Lower leg skin (tissue), 3 donors: ENCODE measurements at regions not wholly inside any gene's neighbourhood (a gene's known extent, or its start where the extent isn't known, plus 50 kb on each side); places are given as distances from the start of the nearest gene placed in this dataset.

Experiments used
- CTCF ChIP-seq, 3 donors: fragments of 450-650 bp; IDR thresholded peaks; one replicate each; pipeline ENCODE4 v1.5.1; 2016; ENCODE audit warnings: antibody characterized with exemption in 3 of 3, mild to moderate bottlenecking in 3 of 3, moderate library complexity in 2 of 3
- POLR2A ChIP-seq, 2 donors: fragments of 450-650 bp; IDR thresholded peaks; one replicate each; pipeline ENCODE4 v1.6.1; 2016 to 2017; ENCODE audit warnings: antibody characterized with exemption in 2 of 2, mild to moderate bottlenecking in 1 of 2, moderate library complexity in 1 of 2

- TF ChIP-seq POLR2A (IDR thresholded peaks at IDR 0.05) (no peak), CTCF (IDR thresholded peaks at IDR 0.05) (no peak)
Measured at GRCh38 chr18:56189615-56190014, 448.8 kb downstream of the TXNL1 start.
